ENCODE measurements at regions not wholly inside any gene's neighbourhood (a gene's known extent, or its start where the extent isn't known, plus 50 kb on each side); places are given as distances from the start of the nearest gene placed in this dataset.
"Not testable (repeated sequence)": the region's sequence is repeated elsewhere in the genome, so short reads cannot be mapped to it uniquely, and the experiment has no call there.

DNA sequence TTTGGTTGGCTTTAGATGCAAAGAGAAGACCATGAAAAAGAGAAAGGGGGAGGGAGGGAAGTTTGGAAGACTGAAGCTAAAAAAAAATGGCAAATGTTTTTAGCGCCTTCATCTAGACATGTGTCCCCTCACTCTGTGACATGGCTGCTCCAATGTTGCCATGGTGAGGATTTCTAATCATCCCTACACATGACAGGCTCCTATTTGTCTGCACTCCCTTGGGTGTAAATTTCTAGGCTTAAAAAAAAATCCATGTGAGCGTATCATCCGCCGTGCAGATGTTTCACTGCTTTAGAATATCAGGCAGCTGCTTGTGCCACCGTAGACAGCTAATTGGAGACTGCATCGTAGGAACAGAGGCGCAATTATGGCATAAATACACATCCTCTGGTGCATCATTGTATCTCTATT, 761.1 kb upstream of the MMS22L start:
- no peak overlapping the region for H3K4me3 ChIP-seq (ENCODE audit: low read depth, low read length)
- DNase-seq (ENCODE audit: low read depth): no peak

DNA sequence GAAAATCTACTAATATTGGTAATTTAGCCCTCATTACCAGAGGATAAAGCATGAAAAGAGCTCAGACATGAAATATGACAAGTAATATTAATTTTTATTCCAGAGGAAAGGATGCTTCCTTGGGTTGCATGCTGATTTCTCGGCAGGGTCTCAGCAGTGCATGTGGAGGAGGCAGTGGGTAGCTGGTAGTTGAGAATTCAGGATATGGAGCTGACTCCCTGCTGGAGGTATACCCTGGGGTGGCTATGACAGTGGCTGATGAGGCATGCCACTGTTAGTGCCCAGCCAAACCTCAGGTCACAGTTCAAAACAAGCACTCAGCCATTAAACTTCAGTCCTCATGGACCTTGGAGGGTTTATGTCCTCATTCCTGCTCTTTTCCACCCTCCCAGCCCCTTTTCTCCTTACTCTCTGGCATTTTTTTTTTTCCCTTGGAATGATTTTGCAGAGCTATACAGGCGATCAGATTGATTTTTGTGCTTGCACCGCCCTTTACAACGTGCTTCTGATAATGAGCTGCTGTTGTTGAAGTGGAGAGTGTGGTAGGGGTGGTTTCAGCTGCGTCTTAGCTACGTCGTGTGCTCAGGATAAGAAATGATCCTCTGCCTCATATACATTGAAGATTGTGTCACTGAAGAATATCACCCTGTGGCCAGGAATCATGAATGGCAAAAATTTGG, 761.9 kb upstream of the MMS22L start:
- H3K4me3 ChIP-seq (ENCODE audit: low read depth, low read length): no peak overlapping the region
- DNase-seq (ENCODE audit: low read depth): no peak

DNA sequence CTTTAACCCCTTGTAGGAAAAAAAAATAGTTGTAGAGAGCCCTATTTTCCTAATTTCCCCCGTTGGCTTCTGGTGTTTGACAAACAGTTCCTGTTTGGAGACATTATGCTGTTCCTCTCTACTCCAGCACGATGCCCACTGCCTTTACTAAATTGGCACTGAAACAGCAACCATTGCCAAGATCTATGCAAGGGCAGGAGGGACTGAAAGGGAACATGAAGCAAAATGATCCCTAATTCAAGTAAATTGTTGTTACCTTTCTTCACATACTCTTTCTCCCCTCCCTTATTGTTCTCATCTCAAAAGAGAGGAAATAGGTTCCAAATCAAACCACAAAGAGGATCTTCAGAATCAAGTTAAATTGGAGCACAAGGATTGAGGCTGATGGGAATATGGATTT, 764.1 kb upstream of the MMS22L start:
- H3K4me3 ChIP-seq (ENCODE audit: low read depth, low read length): no peak overlapping the region
- no peak for DNase-seq (ENCODE audit: low read depth)

DNA sequence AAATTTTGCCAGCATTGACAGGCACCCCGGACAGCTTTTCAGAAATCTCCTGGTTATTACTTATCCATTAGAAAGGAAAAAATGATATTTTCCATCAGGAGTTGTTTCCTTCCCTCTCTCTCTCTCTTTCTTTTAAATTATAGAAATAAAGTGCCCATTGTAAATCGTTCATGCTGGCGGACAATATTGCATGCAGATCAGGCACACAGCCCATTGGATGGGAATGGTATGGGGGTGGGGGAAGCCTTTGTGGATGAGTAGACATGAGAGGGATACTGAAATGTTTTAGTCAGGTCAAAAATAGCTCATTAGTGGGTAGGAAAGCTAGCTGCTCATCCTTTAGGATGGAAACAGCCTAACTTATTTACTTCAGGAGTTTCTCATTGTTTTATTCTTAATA, 764.9 kb upstream of the MMS22L start:
- H3K4me3 ChIP-seq (ENCODE audit: low read depth, low read length): no peak overlapping the region
- no peak for DNase-seq (ENCODE audit: low read depth)

DNA sequence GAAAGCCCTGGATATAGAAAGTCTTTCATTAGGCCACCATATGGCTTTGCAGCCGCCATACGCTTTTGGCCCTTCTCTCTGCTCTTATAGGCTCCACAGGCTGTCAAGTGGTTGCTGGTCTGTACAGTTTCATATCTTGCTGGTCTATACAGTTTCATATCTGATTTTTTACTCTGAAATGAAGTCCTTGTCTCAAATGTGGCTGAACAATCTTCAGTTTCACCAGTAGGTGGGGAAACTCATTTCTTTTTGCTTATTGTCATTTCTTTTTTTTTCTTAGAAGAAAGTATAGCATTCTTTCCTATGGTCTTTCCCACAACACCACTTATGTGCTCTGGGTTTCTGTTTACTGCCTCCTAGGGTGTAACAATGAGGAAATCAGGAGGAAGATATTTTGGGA, 771.4 kb upstream of the MMS22L start:
- no peak overlapping the region for H3K4me3 ChIP-seq (ENCODE audit: low read depth, low read length)
- DNase-seq (ENCODE audit: low read depth): no peak

DNA sequence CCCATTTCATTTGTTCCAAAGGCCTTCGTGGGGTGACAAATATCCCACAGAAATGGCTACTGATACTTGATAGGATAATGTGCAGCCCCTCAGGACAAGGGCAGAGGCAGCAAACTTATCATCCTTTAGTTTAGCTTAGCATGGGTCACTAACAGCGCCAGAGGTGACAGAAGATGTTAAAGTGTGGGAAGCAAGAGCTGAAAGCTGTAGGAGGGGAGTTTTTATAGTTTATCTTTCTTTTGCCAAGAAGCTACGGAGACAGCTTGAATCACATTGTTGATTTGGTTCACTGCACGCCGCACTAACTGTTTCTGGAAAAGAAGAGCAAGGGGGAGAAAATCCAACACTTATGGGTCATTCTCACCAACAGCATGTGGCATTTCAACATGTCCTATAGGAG, 773.9 kb upstream of the MMS22L start:
- no peak overlapping the region for H3K4me3 ChIP-seq (ENCODE audit: low read depth, low read length)
- no peak for DNase-seq (ENCODE audit: low read depth)

DNA sequence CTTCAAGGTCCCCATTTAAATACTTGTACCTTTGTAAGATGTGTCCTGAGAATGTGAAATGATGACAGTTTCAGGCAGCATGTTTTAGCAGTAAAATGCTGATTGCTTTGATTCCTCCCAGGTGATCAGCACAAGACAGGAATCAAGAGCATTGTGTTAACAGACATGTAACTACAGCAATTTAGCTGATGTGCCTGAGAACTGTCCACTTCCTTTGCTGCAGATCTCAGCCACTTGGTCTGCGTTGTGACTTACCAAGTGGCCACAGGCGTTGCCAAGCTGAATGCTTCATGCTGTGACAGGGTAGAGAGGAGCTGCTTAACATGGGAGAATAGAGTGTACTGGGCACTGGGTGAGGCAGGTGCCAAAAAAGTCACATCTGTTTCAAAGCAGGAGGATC, 767.0 kb upstream of the POU3F2 start:
- no peak overlapping the region for H3K4me3 ChIP-seq (ENCODE audit: low read depth, low read length)
- DNase-seq (ENCODE audit: low read depth): no peak

DNA sequence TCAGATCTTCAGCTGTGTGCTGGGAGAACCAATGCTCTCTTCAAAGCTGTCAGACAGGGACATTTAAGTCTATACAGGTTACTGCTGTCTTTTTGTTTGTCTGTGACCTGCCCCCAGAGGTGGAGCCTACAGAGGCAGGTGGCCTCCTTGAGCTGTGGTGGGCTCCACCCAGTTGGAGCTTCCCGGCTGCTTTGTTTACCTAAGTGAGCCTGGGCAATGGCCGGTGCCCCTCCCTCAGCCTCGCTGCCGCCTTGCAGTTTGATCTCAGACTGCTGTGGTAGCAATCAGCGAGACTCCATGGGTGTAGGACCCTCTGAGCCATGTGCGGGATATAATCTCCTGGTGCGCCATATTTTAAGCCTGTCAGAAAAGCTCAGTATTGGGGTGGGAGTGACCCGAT, 745.8 kb upstream of the POU3F2 start:
- not testable (repeated sequence) for H3K4me3 ChIP-seq (ENCODE audit: low read depth, low read length); DNase-seq (ENCODE audit: low read depth)

DNA sequence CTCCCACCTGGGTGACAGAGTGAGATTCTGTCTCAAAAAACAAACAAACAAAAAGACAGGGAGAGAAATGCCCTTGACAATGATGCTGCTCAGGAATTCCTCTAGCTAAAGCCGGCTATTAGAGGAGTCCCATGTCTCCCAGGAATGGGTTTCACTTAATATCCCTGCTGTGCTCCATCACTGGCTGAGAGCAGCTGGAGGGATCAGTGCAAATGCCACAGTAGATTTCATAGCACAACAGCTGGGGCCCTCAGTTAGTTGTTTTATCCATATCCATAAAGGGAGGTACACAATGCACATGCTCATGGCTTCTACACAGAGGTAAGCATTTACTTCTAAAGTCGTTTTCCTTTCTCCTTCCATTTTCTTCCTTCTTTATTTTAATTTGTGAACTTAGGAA, 742.0 kb upstream of the POU3F2 start:
- no peak for DNase-seq (ENCODE audit: low read depth)
- no peak overlapping the region for H3K4me3 ChIP-seq (ENCODE audit: low read depth, low read length)

DNA sequence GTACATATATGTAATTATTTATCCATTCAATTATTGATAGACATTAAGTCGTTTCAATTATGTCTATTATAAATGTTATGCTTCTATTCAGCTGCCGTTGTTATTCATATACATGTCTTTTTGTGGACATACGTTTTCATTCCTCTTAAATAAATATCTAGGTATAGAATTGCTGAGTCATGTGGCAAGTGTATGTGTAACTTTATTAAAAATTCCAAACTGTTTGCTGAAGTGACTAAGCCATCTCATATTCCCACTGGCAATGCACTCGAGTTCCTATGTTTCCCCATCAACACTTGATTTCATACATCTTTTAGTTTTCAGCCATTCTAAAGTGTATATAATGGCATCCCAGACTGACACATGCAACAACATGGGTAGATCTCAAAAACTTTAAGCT, 739.7 kb upstream of the POU3F2 start:
- no peak for DNase-seq (ENCODE audit: low read depth)
- H3K4me3 ChIP-seq (ENCODE audit: low read depth, low read length): no peak overlapping the region

DNA sequence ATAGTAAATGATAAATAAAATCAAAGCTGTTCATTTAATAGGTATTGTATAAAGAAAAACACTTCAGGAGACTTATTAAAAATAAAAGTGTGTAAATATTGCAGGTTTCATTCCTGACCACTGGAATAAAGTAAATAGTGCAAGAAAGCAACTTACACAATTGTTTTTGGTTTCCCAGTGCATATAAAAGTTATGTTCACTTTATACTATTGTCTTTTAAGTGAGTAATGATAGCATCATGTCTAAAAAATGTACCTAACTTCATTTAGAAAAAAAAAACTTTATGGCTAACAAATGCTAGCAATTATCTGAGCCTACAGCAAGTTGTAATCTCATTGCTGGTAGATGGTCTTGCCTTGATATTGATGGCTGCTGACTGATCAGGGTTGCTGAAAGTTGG, 726.6 kb upstream of the POU3F2 start:
- no peak for DNase-seq (ENCODE audit: low read depth)
- no peak overlapping the region for H3K4me3 ChIP-seq (ENCODE audit: low read depth, low read length)

DNA sequence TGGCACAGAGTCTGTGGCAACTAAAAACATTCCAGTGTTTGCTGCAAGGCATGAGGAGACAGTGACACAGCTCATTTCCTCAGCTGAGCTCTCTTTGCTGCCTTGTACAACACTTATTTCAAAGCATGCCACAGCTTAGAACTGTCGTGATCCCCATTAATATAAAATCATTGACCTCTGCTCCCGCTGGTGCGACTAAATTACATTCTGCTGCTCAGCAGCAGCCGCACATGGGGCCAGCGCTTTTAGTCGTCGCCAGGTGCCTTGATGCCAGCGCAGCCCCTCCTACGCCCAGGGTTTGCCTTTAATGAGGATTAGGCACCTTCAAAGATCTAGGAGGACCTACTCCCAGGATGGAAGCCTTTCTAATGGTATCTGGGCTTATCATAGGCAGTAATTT, 717.9 kb upstream of the POU3F2 start:
- no peak for DNase-seq (ENCODE audit: low read depth)

DNA sequence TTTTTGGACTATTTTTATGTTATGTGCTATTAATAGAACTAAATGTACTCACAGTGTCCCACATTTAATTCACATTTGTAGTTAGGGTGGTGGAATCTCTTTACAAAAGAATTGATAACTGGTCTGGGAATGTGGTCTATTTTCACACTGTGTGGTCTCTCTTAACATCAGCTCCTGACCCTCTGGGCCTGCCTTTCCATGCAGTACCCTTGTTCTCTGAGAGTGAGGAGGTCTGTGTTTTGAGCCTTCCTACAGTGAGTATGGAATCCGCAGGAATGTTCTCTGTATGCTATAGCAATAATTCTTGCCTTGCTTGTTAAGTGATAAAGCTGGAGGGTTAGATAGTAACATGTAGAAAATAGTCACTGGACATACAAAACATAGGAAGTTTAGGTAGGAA, 717.3 kb upstream of the POU3F2 start:
- H3K4me3 ChIP-seq (ENCODE audit: low read depth, low read length): no peak overlapping the region
- DNase-seq (ENCODE audit: low read depth): no peak

More for the DNA sequence above, 717.9 kb upstream of the POU3F2 start:
- H3K4me3 ChIP-seq (ENCODE audit: low read depth, low read length): no peak overlapping the region

DNA sequence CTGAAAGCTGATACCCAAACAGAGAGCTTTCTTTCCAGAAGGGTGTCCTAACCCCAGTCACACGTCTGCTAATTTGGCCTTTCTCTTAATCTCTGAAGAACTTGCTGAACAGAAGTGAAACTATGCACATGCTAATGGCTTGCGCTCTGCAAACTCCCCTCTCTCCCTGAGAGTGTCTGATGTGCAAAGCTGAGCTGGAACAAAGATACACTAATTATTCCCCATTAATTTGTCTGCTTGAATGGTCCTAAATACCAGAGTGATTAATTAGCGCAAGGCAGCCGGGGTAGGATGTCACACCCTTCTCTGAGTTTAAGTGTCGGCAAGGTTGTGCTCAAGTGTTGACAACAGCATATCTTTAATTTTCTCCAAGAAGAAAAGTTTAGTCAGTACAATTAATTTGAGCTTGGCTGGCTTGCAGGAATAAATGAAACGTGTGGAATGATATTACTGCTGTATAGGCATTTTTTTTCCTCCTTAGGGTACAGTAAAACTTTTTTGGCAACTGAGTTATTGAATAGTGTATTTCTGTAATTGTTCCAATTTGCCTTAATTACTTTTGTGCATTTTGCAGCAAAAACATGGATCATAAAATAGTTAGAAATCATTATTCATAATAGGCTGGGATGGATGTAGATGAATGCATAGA, 715.9 kb upstream of the POU3F2 start:
- no peak for DNase-seq (ENCODE audit: low read depth)
- H3K4me3 ChIP-seq (ENCODE audit: low read depth, low read length): no peak overlapping the region

DNA sequence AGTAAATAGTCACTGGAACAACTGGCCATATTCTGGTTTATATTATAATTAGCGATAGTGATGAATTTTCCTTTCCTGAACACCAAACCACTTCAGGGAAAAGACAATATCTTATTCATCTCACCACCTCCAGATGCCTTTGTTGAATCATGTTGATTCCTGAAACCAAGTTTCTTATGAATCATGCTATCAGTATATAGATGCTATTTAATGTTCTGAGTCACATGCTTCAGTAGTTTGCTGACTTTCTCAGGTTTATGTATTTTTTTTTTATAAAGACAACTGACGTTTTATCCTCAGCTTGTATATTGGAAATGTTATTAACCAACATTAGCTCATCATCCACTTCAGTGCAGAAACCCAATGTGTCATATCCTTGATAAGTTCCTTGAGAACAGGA, 710.2 kb upstream of the POU3F2 start:
- no peak overlapping the region for H3K4me3 ChIP-seq (ENCODE audit: low read depth, low read length)
- DNase-seq (ENCODE audit: low read depth): no peak

DNA sequence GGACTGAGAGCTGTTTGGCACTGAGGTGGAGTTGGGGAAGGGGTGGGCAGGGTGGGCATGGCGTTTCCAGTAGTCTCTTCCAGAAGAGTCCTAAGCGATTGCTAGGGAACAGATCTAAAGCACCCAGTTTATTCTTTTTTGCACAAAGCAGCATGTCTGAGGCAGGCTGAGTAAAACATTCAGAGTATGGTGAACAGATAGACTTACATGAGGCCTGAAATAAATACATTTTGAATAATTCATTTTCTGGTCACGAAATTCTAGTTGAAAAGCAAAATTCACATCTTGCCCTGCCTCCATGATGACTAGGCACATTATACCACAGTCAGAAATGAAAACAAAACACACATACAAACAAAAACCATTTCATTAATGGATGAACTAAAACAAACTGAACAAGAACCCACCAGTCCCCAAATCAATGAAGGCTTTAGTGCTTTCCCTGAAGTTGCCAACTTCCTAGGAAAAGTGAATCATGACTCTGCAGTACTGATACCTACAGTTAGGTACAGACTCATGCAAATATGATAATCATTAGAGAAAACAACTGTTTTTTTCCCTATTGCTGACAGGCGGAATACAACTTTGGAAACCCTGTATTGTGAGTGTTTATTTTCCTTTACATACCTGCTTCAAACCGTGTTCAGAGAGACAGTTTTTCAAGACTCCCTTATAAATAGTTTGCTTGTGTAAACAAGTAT, 702.9 kb upstream of the POU3F2 start:
- H3K4me3 ChIP-seq (ENCODE audit: low read depth, low read length): no peak overlapping the region

DNA sequence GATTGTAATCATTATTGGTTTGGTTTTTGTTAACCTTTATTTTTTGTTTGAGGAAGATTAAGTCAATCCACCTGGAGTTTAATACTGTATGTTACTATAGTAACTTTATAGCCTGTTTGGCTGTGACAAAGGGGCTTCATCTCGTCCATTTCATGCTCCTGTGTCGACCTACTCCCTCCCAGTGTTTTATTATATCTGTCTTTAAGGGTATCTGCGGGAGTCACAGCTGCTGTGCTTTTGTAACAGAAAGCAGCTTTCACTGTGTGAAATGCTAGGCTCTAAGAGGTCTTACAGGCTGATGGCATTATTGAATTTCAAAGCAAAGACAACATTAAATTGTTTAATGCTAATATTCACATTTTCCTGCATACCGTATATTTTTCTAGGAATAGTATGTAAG, 698.0 kb upstream of the POU3F2 start:
- no peak for DNase-seq (ENCODE audit: low read depth)
- no peak overlapping the region for H3K4me3 ChIP-seq (ENCODE audit: low read depth, low read length)

More for the DNA sequence above, 702.9 kb upstream of the POU3F2 start:
- DNase-seq (ENCODE audit: low read depth): no peak

DNA sequence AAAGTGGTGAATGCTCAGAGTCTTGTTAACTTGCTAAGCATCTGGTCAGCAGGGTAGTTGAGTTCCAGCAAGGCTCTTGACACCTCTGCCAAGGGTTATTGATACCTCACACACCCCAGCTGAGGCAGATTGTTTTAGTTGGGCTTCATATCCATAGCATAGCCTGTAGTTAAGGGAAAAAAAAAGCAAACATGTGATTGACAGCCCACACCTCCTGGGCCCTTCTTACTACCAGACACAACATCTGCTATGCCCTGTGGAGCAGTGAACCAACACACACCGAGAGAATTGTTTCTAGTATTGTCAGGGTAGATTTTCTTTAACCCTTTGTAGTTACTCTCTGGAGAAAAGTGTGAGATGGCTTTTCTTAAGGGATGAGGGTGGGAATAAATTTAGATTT, 697.0 kb upstream of the POU3F2 start:
- no peak for DNase-seq (ENCODE audit: low read depth)
- no peak overlapping the region for H3K4me3 ChIP-seq (ENCODE audit: low read depth, low read length)

DNA sequence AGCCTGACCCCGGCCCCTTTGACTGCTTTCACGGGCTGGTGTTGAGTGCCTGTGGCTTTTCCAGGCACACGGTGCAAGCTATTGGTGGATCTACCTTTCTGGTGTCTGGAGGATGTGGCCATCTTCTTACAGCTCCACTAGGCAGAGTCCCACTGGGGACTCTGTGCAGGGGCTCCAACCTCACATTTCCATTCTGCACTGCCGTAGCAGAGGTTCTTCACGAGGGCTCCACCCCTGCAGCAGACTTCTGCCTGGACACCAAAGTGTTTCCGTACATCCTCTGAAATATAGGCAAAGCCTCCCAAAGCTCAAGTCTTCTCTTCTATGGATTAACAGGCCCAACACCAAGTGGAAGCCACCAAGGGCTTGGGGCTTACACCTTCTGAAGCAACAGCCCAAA, 691.5 kb upstream of the POU3F2 start:
- no peak for DNase-seq (ENCODE audit: low read depth)
- no peak overlapping the region for H3K4me3 ChIP-seq (ENCODE audit: low read depth, low read length)

DNA sequence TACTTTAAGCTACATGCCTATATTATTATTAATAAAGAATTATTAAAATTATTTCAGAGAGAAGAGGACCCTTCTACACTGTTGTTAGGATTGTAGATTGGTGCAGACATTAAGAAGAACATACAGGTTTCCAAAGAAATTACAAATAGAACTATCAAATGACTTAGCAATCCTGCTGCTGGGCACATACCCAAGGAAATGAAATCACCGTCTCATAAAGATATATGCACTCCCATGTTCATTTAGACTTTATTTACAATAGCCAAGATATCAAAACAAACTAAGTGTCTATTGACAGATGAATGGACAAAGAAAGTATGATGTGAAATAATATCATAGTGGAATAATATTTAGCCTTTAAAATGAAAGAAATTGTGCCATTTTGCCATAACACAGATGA, 687.7 kb upstream of the POU3F2 start:
- no peak for DNase-seq (ENCODE audit: low read depth)
- no peak overlapping the region for H3K4me3 ChIP-seq (ENCODE audit: low read depth, low read length)

DNA sequence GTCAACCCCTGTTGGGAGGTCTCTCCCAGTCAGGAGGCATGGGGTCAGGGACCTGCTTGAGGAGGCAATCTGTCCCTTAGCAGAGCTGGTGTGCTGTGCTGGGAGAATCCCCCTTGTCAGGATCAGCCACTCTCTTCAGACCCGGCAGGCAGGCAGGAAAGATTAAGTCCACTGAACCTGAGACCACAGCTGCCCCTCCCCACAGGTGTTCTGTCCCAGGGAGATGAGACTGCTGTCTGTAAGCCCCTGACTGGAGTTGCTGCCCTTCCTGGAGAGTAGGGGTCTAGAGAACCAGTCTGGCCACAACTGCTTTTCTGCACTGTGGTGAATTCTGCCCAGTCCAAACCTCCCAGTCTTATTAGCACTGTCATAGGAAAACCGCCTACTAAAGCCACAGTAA, 677.8 kb upstream of the POU3F2 start:
- no peak overlapping the region for H3K4me3 ChIP-seq (ENCODE audit: low read depth, low read length)
- no peak for DNase-seq (ENCODE audit: low read depth)
